WERI-Rb-1 (cell line): ENCODE measurements at regions not wholly inside any gene's neighbourhood (a gene's known extent, or its start where the extent isn't known, plus 50 kb on each side); places are given as distances from the start of the nearest gene placed in this dataset.

ENCODE experiments used
- DNase-seq: peaks from one replicate; pipeline ENCODE4 v3.0.0-alpha.2; 2020
- H3K27ac ChIP-seq: fragments of 250-450 bp; sonication (Bioruptor Pico); 2 replicates; pipeline ENCODE4 v1.5.1; 2020; ENCODE audit warnings: mild to moderate bottlenecking, moderate library complexity
- H3K27me3 ChIP-seq: fragments of 250-450 bp; sonication (Bioruptor Pico); 2 replicates; pipeline ENCODE4 v1.5.1; 2021; ENCODE audit warnings: mild to moderate bottlenecking, low read depth, moderate library complexity; ENCODE audit not compliant: insufficient read depth, severe bottlenecking
- H3K36me3 ChIP-seq: fragments of 250-450 bp; sonication (Bioruptor Pico); 2 replicates; pipeline ENCODE4 v1.5.1; 2020; ENCODE audit warnings: mild to moderate bottlenecking, moderate library complexity
- H3K4me3 ChIP-seq: 2 replicates; pipeline ENCODE4 v1.5.1; 2011; ENCODE audit warnings: low read depth, mild to moderate bottlenecking, control low read depth, low read length
- H3K9me3 ChIP-seq: fragments of 250-450 bp; sonication (Bioruptor Pico); 2 replicates; pipeline ENCODE4 v1.5.1; 2021; ENCODE audit warnings: mild to moderate bottlenecking, moderate library complexity; ENCODE audit not compliant: severe bottlenecking
- TF ChIP-seq, protein P1 (sequence below): IDR thresholded peaks from 2 replicates; pipeline ENCODE4 v1.5.1; 2011; ENCODE audit warnings: low read depth, mild to moderate bottlenecking, control low read depth, inconsistent platforms, low read length

DNA sequence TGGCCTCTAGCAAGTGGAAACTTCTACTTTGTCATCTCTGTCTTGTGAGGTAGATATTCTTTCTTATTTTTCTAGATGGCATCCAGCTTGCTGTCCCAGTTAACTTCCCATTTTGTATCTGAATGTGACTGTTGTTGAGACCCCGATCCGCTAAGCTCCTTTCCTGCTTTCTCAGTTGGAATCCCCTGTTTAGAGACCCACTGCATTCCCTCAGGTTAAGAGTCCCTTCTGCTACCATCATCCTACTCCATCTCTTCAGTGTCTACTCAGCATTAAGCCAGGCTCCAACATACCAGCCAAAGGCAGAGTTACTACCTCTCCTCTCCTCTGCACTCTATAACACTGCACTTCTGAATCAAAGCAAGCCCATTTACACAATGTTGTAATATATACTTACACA, 1300.4 kb upstream of the CHAC2 start:
- H3K9me3 ChIP-seq, result no peaks in the 10 kb centered on the region
- no peak overlapping the region for H3K4me3 ChIP-seq
- no peaks in the 10 kb centered on the region for H3K36me3 ChIP-seq
- no peaks in the 10 kb centered on the region for H3K27me3 ChIP-seq
- DNase-seq, result no peak
- TF ChIP-seq, protein P1, sequence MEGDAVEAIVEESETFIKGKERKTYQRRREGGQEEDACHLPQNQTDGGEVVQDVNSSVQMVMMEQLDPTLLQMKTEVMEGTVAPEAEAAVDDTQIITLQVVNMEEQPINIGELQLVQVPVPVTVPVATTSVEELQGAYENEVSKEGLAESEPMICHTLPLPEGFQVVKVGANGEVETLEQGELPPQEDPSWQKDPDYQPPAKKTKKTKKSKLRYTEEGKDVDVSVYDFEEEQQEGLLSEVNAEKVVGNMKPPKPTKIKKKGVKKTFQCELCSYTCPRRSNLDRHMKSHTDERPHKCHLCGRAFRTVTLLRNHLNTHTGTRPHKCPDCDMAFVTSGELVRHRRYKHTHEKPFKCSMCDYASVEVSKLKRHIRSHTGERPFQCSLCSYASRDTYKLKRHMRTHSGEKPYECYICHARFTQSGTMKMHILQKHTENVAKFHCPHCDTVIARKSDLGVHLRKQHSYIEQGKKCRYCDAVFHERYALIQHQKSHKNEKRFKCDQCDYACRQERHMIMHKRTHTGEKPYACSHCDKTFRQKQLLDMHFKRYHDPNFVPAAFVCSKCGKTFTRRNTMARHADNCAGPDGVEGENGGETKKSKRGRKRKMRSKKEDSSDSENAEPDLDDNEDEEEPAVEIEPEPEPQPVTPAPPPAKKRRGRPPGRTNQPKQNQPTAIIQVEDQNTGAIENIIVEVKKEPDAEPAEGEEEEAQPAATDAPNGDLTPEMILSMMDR, result no peak
- no peak overlapping the region for H3K27ac ChIP-seq

DNA sequence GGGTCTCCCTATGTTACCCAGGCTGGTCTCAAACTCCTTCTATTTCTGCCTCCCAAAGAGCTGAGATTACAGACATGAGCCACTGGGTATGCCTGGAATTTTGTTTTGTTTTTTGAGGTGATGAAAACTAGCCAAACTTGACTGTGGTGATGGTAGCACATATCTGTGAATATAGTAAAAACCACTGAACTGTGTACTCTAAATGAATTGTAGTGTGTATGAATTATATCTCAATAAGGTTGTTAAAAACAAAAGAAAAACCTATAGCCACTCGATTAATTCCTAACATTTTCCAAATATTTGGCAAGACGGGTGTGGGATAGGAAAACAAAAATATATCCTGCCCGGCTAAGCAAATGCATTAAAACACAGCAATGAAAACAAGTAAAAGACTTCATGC, 1302.3 kb upstream of the CHAC2 start:
- Histone ChIP-seq H3K4me3 (no peak overlapping the region), H3K9me3 (no peaks in the 10 kb centered on the region), H3K36me3 (no peaks in the 10 kb centered on the region), H3K27ac (no peak overlapping the region), H3K27me3 (no peaks in the 10 kb centered on the region)
- DNase-seq, result no peak
- TF ChIP-seq, protein P1, result no peak

- TF ChIP-seq, protein P1, result no peak
- no peaks in the 10 kb centered on the region for H3K36me3 ChIP-seq
- no peak overlapping the region for H3K4me3 ChIP-seq
- no peak for DNase-seq
- no peaks in the 10 kb centered on the region for H3K27me3 ChIP-seq
- H3K9me3 ChIP-seq, result no peaks in the 10 kb centered on the region
- no peak overlapping the region for H3K27ac ChIP-seq
Measured at GRCh38 chr2:52463457-52463856, 1304.1 kb upstream of the CHAC2 start.

GRCh38 chr2:52456561-52457377, 1310.8 kb upstream of the CHAC2 start:
- Histone ChIP-seq H3K27ac (no peak overlapping the region), H3K4me3 (no peak overlapping the region), H3K27me3 (no peaks in the 10 kb centered on the region), H3K36me3 (no peaks in the 10 kb centered on the region), H3K9me3 (no peaks in the 10 kb centered on the region)
- no peak for DNase-seq
- TF ChIP-seq, protein P1, result no peak

GRCh38 chr2:52454962-52455361, 1312.6 kb upstream of the CHAC2 start:
- Histone ChIP-seq H3K27ac (no peak overlapping the region), H3K9me3 (no peaks in the 10 kb centered on the region), H3K27me3 (no peaks in the 10 kb centered on the region), H3K36me3 (no peaks in the 10 kb centered on the region), H3K4me3 (no peak overlapping the region)
- no peak for DNase-seq
- TF ChIP-seq, protein P1, result no peak

GRCh38 chr2:52452201-52452600, 1315.4 kb upstream of the CHAC2 start:
- Histone ChIP-seq H3K27me3 (no peaks in the 10 kb centered on the region), H3K9me3 (no peaks in the 10 kb centered on the region), H3K4me3 (no peak overlapping the region), H3K27ac (no peak overlapping the region), H3K36me3 (no peaks in the 10 kb centered on the region)
- no peak for DNase-seq
- TF ChIP-seq, protein P1, result no peak
